Neural crest cell (in vitro differentiated cells): ENCODE measurements at regions not wholly inside any gene's neighbourhood (a gene's known extent, or its start where the extent isn't known, plus 50 kb on each side); places are given as distances from the start of the nearest gene placed in this dataset.

Source experiments
- DNase-seq: peaks from one replicate; pipeline ENCODE4 v3.0.0; 2021; ENCODE audit warnings: low read depth, mixed read lengths, low spot score
- H3K27ac Mint-ChIP-seq: one replicate; pipeline ENCODE4 v1.8.0; 2021; ENCODE audit warnings: mild to moderate bottlenecking, mixed read lengths; ENCODE audit not compliant: unreplicated experiment
- H3K27me3 Mint-ChIP-seq: 2 replicates; pipeline ENCODE4 v1.8.0; 2021; ENCODE audit warnings: low read depth, mild to moderate bottlenecking, mixed read lengths
- H3K36me3 Mint-ChIP-seq: 2 replicates; pipeline ENCODE4 v1.8.0; 2021; ENCODE audit warnings: low read depth, mild to moderate bottlenecking, mixed read lengths
- H3K4me1 Mint-ChIP-seq: 2 replicates; pipeline ENCODE4 v1.8.0; 2021; ENCODE audit warnings: mixed read lengths
- H3K4me3 Mint-ChIP-seq: one replicate; pipeline ENCODE4 v1.8.0; 2021; ENCODE audit warnings: mild to moderate bottlenecking, mixed read lengths
- H3K9me3 Mint-ChIP-seq: 2 replicates; pipeline ENCODE4 v1.8.0; 2021; ENCODE audit warnings: mixed read lengths
- CTCF ChIP-seq: fragments of 200-600 bp; sonication (generic); conservative IDR thresholded peaks from 2 replicates; pipeline ENCODE4 v1.5.0; 2021; ENCODE audit warnings: antibody characterized with exemption, mild to moderate bottlenecking

- DNase-seq: no peak
- Mint-ChIP-seq H3K27me3 (no peaks in the 10 kb centered on the region), H3K36me3 (no peaks in the 10 kb centered on the region), H3K9me3 (no peaks in the 10 kb centered on the region), H3K4me3 (no peak overlapping the region), H3K27ac (no peak overlapping the region), H3K4me1 (peaks cover 2% of the 10 kb centered on the region)
- TF ChIP-seq CTCF: no peak
These were observed 112.7 kb upstream of the SLC4A7 start for GRCh38 chr3:27596921-27597320.

- peaks cover 7% of the 10 kb centered on the region for H3K4me1 Mint-ChIP-seq
These were observed 112.2 kb upstream of the SLC4A7 start for GRCh38 chr3:27596334-27596841.

GRCh38 chr3:27594096-27594690 is 110.0 kb upstream of the SLC4A7 start:
- Mint-ChIP-seq H3K9me3 (no peaks in the 10 kb centered on the region), H3K4me3 (no peak overlapping the region), H3K4me1 (peaks cover 26% of the 10 kb centered on the region), H3K27ac (no peak overlapping the region), H3K27me3 (no peaks in the 10 kb centered on the region), H3K36me3 (no peaks in the 10 kb centered on the region)
- no peak for TF ChIP-seq CTCF
- DNase-seq: no peak

More at GRCh38 chr3:27596334-27596841, 112.2 kb upstream of the SLC4A7 start:
- H3K9me3 Mint-ChIP-seq: no peaks in the 10 kb centered on the region
- H3K4me3 Mint-ChIP-seq: no peak overlapping the region
- H3K27me3 Mint-ChIP-seq: no peaks in the 10 kb centered on the region
- TF ChIP-seq CTCF: no peak
- no peak for DNase-seq
- H3K36me3 Mint-ChIP-seq: no peaks in the 10 kb centered on the region
- no peak overlapping the region for H3K27ac Mint-ChIP-seq

GRCh38 chr3:27593173-27593572 is 109.0 kb upstream of the SLC4A7 start:
- Mint-ChIP-seq H3K9me3 (no peaks in the 10 kb centered on the region), H3K27ac (no peak overlapping the region), H3K4me1 (peaks cover 26% of the 10 kb centered on the region), H3K27me3 (no peaks in the 10 kb centered on the region), H3K36me3 (no peaks in the 10 kb centered on the region), H3K4me3 (no peak overlapping the region)
- DNase-seq: no peak
- no peak for TF ChIP-seq CTCF

- Mint-ChIP-seq H3K4me1 (peaks cover 26% of the 10 kb centered on the region), H3K9me3 (no peaks in the 10 kb centered on the region), H3K27me3 (no peaks in the 10 kb centered on the region), H3K4me3 (peak overlapping the region; percentile 7), H3K36me3 (no peaks in the 10 kb centered on the region), H3K27ac (peak overlapping the region; percentile 84)
- no peak for DNase-seq
- TF ChIP-seq CTCF: no peak
These were observed 107.4 kb upstream of the SLC4A7 start for GRCh38 chr3:27591312-27592210.
